ENCODE measurements at regions not wholly inside any gene's neighbourhood (a gene's known extent, or its start where the extent isn't known, plus 50 kb on each side); places are given as distances from the start of the nearest gene placed in this dataset.

DNA sequence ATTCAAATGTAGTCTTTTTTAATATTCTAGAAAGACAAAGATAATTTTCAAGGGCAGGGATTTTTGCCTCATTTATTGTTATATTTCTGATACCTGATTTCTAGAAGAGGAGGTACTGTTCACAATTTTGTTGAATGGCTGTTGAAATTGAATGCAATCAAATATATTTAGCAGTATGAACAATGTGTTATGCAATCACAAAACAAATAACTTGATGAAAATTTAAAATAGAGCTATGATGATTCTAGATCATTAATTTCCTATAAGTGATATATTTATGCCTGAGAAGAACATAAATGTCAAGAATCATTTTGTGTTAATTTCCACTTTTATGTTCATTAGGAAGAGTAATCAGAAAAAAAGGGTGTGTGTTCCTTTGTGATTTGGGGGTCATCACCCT is 114.6 kb upstream of the CNTNAP2 start:
- no peak for DNase-seq (ENCODE audit: low read depth)
- no peak overlapping the region for H3K4me3 ChIP-seq (ENCODE audit: low read depth, low read length)
- TF ChIP-seq POLR2A (IDR thresholded peaks at IDR 0.05; ENCODE audit: extremely low read depth, insufficient read length) = no peak
- no peak for TF ChIP-seq MAX (IDR thresholded peaks at IDR 0.05; ENCODE audit: low read depth, low read length)
- TF ChIP-seq MYC (IDR thresholded peaks at IDR 0.05; ENCODE audit: low read depth, low read length) = no peak
- TF ChIP-seq, protein P1, sequence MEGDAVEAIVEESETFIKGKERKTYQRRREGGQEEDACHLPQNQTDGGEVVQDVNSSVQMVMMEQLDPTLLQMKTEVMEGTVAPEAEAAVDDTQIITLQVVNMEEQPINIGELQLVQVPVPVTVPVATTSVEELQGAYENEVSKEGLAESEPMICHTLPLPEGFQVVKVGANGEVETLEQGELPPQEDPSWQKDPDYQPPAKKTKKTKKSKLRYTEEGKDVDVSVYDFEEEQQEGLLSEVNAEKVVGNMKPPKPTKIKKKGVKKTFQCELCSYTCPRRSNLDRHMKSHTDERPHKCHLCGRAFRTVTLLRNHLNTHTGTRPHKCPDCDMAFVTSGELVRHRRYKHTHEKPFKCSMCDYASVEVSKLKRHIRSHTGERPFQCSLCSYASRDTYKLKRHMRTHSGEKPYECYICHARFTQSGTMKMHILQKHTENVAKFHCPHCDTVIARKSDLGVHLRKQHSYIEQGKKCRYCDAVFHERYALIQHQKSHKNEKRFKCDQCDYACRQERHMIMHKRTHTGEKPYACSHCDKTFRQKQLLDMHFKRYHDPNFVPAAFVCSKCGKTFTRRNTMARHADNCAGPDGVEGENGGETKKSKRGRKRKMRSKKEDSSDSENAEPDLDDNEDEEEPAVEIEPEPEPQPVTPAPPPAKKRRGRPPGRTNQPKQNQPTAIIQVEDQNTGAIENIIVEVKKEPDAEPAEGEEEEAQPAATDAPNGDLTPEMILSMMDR (IDR thresholded peaks at IDR 0.05; ENCODE audit: low read depth, low read length) = no peak

DNA sequence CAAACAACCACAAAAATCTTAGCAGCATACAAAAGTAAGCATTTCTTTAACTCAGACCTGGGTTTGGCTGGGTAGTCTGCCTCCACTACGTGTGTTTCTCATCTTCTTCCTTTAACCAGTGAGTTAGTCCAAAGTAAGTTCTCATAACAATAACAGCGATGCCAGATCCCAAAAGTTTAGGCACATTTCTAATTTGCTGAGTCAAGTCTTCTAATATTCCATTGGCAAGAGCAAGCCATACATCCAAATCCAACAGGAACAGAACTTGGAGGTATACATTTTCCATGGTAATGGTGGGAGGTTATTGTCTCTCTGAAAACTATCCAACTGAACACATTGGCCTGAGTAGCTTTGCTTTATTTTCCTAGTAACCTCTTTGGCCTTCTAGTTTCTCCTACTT is 115.7 kb upstream of the CNTNAP2 start:
- no peak overlapping the region for H3K4me3 ChIP-seq (ENCODE audit: low read depth, low read length)
- TF ChIP-seq MAX (IDR thresholded peaks at IDR 0.05; ENCODE audit: low read depth, low read length) (no peak), POLR2A (IDR thresholded peaks at IDR 0.05; ENCODE audit: extremely low read depth, insufficient read length) (no peak), MYC (IDR thresholded peaks at IDR 0.05; ENCODE audit: low read depth, low read length) (no peak)
- TF ChIP-seq, protein P1 (IDR thresholded peaks at IDR 0.05; ENCODE audit: low read depth, low read length) = no peak
- no peak for DNase-seq (ENCODE audit: low read depth)

DNA sequence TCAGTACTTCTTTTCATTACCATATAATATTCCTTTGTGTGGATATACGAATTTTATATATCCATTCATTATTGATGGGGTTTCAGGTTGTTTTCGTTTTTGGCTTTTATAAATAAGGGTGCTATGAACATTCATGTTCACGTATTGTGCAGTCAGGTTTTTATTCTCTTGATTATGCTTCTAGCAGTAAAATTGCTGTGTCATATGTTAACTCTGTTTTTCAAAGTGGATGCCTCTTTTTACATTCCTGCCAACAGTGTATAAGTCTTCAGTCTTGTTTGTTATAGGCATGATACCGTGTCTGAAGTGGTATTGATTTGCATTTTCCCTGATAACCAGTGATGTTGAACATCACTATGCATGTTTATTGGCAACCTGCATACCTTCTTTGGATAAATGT is 127.1 kb upstream of the CNTNAP2 start:
- DNase-seq (ENCODE audit: low read depth) = no peak
- TF ChIP-seq, protein P1 (IDR thresholded peaks at IDR 0.05; ENCODE audit: low read depth, low read length) = no peak
- TF ChIP-seq POLR2A (IDR thresholded peaks at IDR 0.05; ENCODE audit: extremely low read depth, insufficient read length) = no peak
- TF ChIP-seq MAX (IDR thresholded peaks at IDR 0.05; ENCODE audit: low read depth, low read length) = no peak
- H3K4me3 ChIP-seq (ENCODE audit: low read depth, low read length) = no peak overlapping the region

DNA sequence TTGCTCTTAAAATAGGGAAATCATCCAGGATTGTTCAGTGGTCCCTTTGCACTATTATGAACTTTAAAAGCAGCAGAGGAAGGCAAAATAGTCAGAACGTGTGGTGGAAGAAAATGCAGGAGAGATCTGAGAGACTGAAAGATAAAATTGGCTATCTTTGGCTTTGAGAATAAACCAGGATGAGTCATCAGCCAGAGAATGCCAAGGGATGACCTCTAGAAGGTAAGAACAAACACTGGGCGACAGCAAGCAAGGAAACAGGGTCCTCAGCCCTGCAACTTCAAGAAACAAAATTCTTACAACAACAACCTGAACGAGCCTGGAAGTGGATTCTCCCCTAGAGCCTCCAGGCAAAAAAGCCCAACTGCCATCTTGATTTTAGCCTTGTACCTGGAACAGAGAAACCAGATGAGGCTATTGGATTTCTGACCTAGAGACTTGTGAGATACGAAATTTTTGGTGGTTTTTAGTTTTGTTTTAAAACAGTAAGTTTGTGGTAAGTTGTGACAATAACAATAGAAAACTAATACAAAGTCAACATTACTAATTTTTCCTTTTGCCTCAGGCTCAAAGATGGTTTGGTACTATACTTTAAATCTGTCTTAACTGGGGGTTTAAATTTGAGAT is 130.2 kb upstream of the CNTNAP2 start:
- no peak overlapping the region for H3K4me3 ChIP-seq (ENCODE audit: low read depth, low read length)
- no peak for DNase-seq (ENCODE audit: low read depth)
- TF ChIP-seq MAX (IDR thresholded peaks at IDR 0.05; ENCODE audit: low read depth, low read length) (no peak), POLR2A (IDR thresholded peaks at IDR 0.05; ENCODE audit: extremely low read depth, insufficient read length) (no peak), MYC (IDR thresholded peaks at IDR 0.05; ENCODE audit: low read depth, low read length) (no peak)
- TF ChIP-seq, protein P1 (IDR thresholded peaks at IDR 0.05; ENCODE audit: low read depth, low read length) = no peak

DNA sequence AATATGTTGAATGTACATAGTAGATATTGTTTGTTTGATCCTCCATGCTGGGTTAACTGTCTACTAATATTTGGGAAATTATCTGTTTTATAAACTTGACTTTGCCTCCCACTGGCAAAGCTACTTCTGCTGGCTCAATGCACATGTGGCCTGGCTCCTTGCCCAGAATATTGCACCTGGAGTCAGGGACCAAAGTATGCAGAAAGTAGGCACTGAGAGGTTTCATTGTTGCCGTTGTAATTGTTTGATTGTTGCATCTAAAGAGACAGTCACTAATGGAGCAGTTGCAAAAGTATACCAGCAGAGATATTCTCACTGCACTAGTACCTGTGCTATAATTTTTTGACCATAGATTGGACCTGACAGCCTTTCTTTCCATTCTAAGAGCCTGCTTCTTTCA is 137.8 kb upstream of the CNTNAP2 start:
- no peak overlapping the region for H3K4me3 ChIP-seq (ENCODE audit: low read depth, low read length)
- TF ChIP-seq MAX (IDR thresholded peaks at IDR 0.05; ENCODE audit: low read depth, low read length) (no peak), MYC (IDR thresholded peaks at IDR 0.05; ENCODE audit: low read depth, low read length) (no peak), POLR2A (IDR thresholded peaks at IDR 0.05; ENCODE audit: extremely low read depth, insufficient read length) (no peak)
- TF ChIP-seq, protein P1 (IDR thresholded peaks at IDR 0.05; ENCODE audit: low read depth, low read length) = no peak
- DNase-seq (ENCODE audit: low read depth) = no peak

Measured in NB4 (cell line).